HG03432 (cell line): ENCODE measurements at regions not wholly inside any gene's neighbourhood (a gene's known extent, or its start where the extent isn't known, plus 50 kb on each side); places are given as distances from the start of the nearest gene placed in this dataset.

ENCODE experiments used
- ATAC-seq: cut with Tn5 transposase; IDR thresholded peaks from one replicate; pipeline ENCODE4 v1.9.1; 2021; ENCODE audit warnings: mild to moderate bottlenecking, moderate library complexity; ENCODE audit not compliant: unreplicated experiment

DNA sequence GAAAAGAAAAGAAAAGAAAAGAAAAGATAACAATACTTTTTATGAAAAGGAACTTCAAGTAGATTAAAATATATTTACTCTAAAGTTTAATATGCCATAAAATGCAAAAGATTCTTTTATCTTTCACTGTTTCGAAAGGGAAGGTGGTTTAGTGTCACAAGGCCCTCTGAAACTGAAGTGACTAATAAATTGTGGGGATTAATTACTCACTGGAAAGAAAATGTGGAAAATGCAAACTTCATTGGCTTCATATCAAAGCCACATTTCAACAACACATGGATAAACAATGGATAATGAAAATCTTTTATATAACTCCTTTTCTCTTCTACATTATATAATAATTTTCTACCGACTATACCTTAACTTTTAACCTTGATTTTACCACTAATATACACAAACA, 320.5 kb upstream of the RSPO3 start:
- no peak for ATAC-seq

DNA sequence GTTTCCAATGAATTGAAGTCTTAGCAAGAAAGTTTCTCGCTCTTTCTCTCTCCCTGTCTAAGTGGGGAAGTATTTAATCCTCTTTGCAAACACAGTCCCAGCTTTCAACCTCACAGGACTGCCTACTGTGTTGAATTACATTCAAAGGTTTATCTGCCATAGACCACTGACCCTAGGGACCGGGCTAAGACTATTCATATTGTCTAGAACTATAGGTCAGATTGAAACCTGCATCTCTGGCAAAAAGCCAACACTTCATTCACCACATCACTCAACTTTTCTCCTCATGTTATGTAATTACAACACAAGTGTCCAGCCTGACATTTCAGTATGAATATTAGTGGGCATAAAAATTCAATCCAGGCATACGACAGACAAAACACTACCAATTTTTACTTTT, 314.7 kb upstream of the RSPO3 start:
- peak; percentile 52 for ATAC-seq

DNA sequence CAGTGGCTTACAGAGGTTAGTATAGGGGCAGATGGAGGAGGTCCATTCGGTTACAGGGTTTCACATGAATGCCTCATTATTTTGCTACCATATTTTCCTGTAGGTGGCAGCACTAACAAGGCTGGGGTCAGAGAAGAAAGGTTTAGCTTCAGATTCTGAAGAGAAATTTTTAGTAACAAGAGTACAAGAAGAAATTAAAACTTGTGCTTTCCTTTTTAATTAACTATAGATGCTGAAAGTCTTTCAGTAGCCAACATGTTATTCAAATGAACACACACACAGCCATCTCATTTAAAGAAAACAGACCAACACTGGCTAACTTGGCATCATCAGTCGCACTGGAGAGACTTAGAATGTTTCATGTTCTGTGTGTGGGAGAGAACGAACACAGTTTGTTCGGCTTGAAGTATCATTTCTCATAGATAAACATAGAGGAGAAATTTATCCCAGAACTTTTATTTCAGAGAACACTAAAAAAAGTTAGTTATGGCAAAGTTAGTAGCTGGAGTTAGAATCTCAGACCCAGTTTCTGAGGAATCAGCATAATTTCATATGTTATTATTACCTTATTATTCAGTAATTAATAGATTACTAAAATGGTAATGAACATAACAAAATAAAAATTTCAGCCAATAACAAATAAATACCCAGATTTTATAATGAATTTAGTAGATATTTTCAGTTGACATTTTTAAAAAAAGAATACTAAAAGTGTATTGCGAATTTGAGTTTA, 314.0 kb upstream of the RSPO3 start:
- peak; percentile 90 for ATAC-seq

DNA sequence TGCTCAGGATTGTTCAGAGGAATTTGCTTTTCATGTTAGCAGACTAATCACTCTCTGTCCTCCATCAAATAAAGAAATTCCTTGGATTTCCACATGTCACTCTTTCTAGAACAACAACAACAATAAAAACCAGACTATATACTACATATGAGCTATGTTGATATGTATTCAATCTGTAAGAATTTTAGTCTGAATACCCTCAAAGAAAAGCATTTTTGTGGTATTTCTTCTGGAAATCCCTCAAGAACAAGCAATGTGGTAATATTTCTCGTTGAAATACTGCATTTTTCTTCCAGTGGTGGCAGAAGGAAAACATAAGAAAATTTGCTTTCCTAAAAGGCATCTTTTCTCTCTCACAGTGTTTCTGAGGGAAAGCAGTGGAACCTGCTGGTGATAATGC, 312.6 kb upstream of the RSPO3 start:
- ATAC-seq = no peak

DNA sequence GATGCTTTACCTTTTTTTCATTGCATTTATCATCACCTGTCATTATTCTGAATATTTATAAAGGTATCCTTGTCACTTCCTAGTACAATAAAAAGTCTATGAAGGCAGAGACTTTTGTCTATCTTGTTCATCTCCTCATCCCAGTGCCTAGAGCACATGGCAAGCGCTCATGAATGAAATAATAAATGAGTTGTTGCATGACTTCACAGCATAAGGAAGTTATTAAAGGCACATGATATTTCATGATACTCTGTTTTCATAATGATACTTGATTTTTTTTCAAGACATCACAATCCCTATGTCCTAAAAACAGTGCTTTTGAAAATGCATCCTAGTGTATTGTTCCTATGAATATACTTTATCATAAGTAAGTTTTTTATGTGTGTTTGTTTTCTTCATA, 310.6 kb upstream of the RSPO3 start:
- no peak for ATAC-seq

DNA sequence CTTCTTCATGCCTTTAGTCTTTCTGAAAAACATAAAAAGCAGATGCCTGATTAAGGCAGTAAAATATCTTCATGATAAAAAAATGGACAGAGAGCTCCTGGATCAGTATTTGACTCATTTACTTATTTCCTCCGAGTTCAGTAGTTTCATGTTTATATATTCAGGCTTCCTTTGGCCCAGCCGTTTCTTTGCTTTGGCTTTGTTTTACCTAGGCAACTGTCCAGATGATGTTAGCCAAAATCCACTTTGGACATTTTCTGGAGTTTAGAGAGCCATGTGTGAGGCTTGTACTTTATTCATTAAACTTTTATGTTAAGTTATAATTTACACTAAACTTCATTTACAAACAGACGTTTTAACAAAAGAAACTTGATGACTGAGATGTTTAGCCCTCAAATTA, 307.1 kb upstream of the RSPO3 start:
- ATAC-seq = no peak

DNA sequence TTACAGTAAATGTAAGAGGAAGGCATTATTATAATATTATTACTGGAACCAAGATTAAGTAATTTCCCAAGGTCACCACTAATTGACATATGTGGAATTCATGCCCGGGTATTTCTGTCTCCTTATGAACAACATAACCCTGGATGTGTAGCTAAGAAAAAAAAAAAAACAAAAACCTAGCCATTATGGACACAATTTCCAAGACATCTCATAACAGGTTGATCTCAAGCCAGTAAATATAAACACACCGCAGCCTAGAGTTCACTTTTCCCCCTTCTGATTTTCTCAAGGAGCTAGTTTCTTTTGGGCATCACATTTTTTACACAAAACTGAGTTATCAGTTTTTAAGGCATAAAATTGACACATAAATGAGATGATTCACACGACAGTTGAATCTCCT, 306.5 kb upstream of the RSPO3 start:
- no peak for ATAC-seq

DNA sequence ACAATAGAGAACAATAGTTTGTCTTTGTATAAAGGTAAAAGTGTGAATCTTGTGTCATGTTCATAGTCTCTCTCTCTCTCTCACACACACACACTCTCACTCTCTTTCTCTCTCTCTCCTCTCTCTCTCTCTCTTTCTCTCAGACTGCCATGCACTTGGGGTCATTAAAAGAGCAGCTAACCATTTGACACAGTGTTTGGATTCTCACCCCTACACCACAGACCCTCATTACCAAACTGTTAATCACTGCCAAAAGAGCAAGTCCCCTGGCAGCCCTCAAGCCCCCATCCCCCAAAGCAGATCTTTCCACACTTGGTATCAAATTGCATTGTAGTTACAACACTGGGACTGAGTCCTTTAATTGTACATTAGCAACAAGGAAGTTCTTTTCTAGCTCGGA, 305.8 kb upstream of the RSPO3 start:
- ATAC-seq = no peak

DNA sequence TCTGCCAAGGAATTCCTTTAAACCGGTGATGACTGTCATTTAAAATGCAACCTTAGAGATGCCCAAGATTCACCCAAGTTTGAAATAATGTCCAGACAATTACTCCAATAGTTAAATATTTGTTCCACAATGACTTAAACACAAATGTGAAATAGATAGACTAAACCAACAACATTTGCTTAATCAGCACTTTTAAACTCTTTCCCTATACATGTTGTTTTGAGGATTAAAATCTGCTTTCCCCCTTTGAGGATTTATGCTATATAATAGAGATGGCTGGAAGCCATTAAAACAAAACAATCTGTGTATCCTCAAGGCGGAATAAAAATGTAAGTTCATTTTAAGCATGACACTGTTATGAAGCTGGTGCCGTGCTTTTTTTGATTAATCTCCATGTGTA, 297.8 kb upstream of the RSPO3 start:
- ATAC-seq = no peak

DNA sequence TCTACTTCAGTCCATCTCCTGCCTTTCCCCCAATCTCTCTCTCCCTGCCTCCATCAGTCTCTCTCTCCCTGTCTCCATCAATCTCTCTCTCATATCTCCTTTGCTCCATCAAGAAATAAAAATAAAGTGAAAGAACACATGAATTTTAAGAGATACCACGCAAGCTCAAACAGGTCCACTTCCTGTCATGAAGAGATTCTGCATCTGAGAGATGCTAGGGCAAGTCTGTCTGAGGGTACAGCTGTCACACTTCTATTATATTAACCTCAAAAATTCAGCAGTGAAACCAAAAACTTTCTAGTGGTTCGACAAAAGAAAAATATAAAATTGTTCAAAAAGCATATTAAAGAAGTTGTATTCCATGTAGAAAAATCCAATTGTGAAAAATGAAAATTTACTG, 296.8 kb upstream of the RSPO3 start:
- ATAC-seq = no peak

DNA sequence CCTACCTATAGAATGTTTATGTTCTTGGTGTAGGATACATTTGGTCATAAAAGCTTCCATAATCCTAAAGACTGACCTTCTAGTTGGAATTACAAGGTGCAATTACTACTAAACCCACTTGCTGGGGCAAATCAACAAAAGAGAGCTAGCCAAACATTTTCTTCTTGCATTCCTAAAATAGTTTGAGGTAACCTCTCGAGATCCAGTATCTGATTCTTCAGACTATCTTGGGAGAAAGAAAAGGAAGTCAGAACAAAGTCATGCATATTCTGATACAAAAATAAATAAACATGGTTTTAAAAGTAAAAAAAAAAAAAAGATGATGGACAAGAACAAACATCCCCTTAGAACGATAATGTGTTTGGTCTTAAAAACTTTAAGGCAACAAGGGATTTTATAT, 294.2 kb upstream of the RSPO3 start:
- ATAC-seq = no peak

DNA sequence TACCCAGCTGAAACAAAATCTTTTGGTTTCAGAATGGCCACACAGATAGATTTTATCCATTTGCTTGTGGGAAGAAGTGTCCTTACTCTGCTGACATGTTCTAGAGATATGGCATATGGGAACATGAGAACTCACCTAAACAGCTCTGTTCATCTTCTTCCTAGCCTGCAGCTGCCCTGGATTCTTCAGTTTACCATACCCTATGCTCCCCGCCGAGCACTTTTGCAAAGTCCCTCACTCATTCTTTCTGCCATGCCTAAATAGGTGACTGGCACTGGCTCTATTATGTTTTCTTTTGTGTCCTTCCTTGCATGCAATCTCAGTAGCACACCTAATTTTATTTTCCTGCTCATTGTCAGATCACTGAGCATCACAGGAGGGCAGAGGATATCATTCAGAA, 293.7 kb upstream of the RSPO3 start:
- no peak for ATAC-seq

DNA sequence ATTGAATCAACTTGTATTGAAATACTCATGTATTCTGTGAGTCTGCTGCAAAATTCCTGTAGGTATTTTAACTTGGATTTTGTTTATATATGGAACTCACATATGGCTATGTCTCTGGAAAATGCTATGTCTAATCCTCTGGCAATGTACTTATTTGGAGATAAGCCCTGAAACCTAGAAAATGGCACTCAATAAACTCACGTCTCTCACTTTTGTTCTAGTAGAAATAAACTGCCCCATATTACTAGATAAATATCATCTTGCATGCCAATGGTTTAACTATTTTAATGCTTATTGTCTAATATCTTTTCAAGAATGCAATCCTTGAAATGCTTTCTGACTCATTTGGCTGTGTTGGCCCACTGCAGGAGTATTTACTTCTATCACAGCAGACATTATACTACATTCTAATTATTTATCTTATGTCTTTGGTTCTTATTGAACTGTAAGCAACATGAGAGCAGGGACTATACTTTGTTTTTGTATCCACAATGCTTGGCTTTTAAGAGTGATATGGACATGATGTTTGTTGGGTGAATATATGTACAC, 292.2 kb upstream of the RSPO3 start:
- ATAC-seq = no peak

DNA sequence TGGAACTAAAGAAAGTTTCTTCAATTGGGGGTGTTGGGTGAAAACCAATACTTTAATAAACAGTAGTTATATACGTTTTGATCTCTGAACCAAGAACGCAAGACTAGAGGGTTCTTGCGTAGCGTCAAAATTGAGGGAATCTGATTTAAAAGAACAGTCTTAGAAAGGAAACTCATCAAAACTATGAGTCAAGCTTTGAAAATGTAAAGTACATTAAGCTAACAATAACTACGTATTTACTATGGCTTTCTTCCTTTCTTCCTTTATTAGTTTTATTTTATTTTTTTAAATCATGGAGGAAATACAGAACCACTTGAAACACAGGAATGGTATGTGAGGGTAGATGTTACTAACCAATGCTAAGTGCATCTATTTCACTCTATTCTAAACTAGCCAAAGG, 287.0 kb upstream of the RSPO3 start:
- ATAC-seq = no peak

DNA sequence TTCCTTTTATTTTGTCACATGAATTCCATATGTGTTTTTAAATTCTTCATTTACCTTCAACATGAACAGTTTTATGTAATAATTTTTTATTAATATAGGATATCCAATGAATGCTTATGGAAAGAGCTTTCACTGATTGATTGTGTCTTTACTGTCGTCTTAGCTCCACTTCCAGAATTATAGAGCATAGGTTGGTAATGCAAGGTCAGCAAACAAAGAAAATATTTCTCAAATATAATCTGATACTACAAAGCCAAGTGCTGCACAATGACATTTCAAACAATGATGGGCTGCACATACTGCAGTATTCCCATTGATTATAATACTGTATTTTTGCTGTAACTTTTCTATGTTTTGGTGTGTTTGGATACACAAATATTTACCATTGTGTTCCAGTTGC, 275.7 kb upstream of the RSPO3 start:
- no peak for ATAC-seq

DNA sequence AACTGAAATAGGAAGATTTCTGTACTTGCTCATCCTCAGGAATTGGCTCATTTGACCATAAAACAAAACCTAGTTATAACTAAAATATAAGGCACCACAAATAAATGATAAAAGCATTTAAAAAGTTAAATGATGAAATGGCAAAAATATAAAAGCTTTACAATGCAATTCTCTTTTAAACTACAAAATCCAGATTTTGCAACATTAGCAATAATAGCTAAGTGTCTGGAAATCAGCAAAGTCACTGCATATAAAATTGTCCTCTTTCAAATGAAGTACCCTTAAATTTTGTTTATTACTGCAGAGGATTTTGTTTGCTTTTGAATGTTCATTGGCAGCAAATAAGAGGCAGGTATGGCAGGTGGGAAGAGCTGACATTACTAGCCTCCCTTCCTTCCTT, 270.4 kb upstream of the RSPO3 start:
- ATAC-seq = no peak

DNA sequence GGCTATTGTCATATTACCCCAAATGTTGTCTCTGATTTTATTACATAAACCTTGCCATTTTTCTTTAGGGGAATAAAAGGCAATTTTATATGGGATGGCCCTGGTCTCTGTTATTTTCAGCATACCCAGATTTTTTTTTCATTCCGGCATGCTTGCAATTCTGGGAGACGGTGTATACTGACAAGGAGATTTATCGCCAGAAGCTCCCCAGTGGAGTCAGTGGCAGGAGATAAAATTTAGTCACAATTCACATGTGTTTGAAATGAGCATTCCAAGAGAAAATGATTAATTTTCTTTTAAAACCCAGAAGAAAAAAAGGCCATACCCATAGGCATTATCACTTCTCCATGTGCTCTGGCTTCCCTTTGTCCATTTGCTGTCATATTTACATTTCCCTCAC, 250.8 kb upstream of the RSPO3 start:
- ATAC-seq = no peak

DNA sequence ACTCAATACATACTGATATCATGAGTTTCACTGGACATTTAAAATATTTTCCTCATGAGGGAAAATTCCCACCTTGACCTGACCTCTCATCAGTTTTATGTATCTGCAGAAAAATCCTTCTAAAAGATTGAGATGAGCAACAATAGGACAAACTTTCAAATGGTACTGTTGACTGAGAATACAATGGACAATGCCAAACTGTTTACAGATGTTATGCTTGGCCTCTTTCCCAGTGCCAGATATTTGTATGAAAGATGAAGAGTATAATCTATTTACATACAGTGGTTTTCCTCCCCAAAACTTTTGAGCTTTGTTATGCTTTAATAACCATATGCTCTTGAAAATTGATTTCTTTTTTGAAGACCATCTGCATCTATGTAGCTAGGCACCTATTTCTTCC, 245.1 kb upstream of the RSPO3 start:
- ATAC-seq = no peak

DNA sequence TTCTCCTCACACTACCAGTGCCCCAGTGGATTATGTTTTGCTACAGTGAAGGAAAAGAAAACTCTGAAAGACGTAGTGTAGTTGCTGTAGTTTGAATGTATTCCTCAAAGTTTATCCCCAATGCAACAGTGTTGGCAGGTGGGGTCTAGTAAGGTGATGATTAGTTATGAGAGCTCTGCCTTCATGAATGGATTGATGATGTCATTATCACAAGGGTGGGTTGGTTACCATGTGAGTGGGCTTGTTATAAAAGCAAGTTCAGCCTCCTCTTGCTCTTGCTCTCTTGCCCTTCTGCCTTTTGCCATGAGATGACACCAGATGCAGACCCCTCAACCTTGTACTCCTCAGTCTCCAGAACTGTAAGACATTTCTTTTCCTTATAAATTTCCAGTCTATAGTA, 244.7 kb upstream of the RSPO3 start:
- no peak for ATAC-seq

DNA sequence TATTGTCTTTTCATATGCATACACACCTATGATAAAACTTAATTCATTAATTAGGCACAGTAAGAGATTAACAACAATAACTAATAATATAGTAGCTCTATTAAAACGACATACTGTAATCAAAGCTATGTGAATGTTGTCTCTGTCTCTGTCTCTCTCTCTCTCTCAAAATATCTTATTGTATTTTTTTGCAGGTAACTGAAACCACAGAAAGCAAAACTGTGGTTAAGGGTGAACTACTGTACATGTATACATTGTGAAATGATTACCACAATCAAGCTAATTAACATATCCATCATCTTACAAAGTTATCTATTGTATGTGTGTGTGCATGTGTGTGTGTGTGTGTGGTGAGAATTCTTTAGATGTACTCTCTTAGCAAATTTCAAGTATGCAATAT, 242.0 kb upstream of the RSPO3 start:
- no peak for ATAC-seq

DNA sequence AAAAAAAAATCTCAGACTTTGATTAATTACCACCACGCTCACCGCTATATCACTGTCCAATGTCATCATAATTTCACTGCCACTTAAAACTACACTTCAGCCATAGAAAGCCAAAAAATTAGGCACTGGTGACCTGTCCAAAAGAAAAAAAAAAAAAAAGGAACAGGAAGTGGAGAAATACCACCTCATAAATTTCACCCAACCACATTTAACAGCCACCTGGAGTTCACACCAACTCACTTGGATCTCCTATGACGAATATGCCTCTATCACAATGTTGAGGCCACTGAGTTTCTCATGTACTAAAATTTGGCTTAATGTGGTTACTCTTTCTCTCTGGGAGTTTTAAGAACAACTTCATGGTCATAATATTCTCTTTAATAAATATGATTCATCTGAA, 237.5 kb upstream of the RSPO3 start:
- ATAC-seq = no peak

DNA sequence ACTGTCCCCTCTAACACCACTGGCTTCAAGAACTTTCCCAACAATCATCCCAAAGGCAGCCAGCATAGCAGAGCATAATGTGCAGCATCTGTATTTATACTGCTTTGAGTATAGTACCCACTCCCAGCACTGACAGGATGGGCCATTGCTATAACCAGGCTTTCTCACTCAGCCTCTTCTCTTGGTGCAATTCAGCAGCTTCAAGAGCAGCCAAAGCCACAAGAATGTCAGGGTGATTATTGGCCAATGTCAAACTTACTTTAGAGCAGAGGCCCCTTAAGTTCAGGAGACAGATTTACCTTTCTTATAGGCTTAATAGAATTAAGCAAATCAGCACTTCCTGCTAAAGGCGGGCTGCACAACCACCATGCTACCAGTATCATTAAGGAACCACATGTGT, 232.4 kb upstream of the RSPO3 start:
- ATAC-seq = no peak
